SU-DHL-6 (cell line): ENCODE measurements at regions not wholly inside any gene's neighbourhood (a gene's known extent, or its start where the extent isn't known, plus 50 kb on each side); places are given as distances from the start of the nearest gene placed in this dataset.

ENCODE experiments used
- CTCF ChIP-seq: fragments of 200-600 bp; sonication (generic); IDR thresholded peaks from one replicate; pipeline ENCODE4 v1.5.1; 2017; ENCODE audit warnings: antibody characterized with exemption, mild to moderate bottlenecking, low read length, moderate library complexity; ENCODE audit not compliant: insufficient read depth, poor library complexity, severe bottlenecking
- EZH2phosphoT487 ChIP-seq: fragments of 200-600 bp; sonication (generic), shearing (Covaris generic); conservative IDR thresholded peaks from 2 replicates; pipeline ENCODE4 v1.6.1; 2018; ENCODE audit warnings: mild to moderate bottlenecking, antibody characterized with exemption, low read length, moderate library complexity, mixed read lengths

GRCh38 chr3:36248374-36248773, 131.9 kb upstream of the STAC start:
- TF ChIP-seq CTCF = no peak
- no peak for TF ChIP-seq EZH2phosphoT487
